Stimulated activated CD4-positive, alpha-beta T cell treated with anti-CD3 and anti-CD28 coated beads, Interleukin-1b, Interleukin-23, amount 100 ng/mL, for 1 hour (primary cell): ENCODE measurements at regions not wholly inside any gene's neighbourhood (a gene's known extent, or its start where the extent isn't known, plus 50 kb on each side); places are given as distances from the start of the nearest gene placed in this dataset.
"Not testable (repeated sequence)": the region's sequence is repeated elsewhere in the genome, so short reads cannot be mapped to it uniquely, and the experiment has no call there.

Source experiments
- DNase-seq, 2 donors: peaks; one replicate each; pipeline ENCODE4 v3.0.0-alpha.2; 2020; ENCODE audit warnings: low read depth in 2 of 2

- no peak for DNase-seq
These were observed 351.4 kb downstream of the OXSM start for GRCh38 chr3:26141296-26141695.

GRCh38 chr3:26145769-26146168, 355.9 kb downstream of the OXSM start:
- no peak for DNase-seq

- DNase-seq, result not testable (repeated sequence)
These were observed 367.5 kb downstream of the OXSM start for GRCh38 chr3:26157428-26157827.

- no peak for DNase-seq
These were observed 381.1 kb downstream of the OXSM start for GRCh38 chr3:26171006-26171405.

- DNase-seq, result no peak
These were observed 401.7 kb downstream of the OXSM start for GRCh38 chr3:26191556-26191955.

- DNase-seq, result no peak
These were observed 403.7 kb downstream of the OXSM start for GRCh38 chr3:26193558-26193957.

- DNase-seq, result no peak
These were observed 406.9 kb downstream of the OXSM start for GRCh38 chr3:26196781-26197180.

- DNase-seq, result no peak
These were observed 408.7 kb downstream of the OXSM start for GRCh38 chr3:26198609-26199008.

GRCh38 chr3:26202169-26202568, 412.3 kb downstream of the OXSM start:
- no peak for DNase-seq

GRCh38 chr3:26205475-26205874, 415.6 kb downstream of the OXSM start:
- no peak for DNase-seq

- DNase-seq, result no peak
These were observed 414.4 kb upstream of the LRRC3B start for GRCh38 chr3:26208201-26208600.

GRCh38 chr3:26229801-26230200, 392.8 kb upstream of the LRRC3B start:
- DNase-seq, result no peak

- no peak for DNase-seq
These were observed 389.2 kb upstream of the LRRC3B start for GRCh38 chr3:26233374-26233773.

- DNase-seq, result no peak
These were observed 386.0 kb upstream of the LRRC3B start for GRCh38 chr3:26236531-26236930.

GRCh38 chr3:26237036-26237682, 385.4 kb upstream of the LRRC3B start:
- DNase-seq, result no peak

- not testable (repeated sequence) for DNase-seq
These were observed 378.0 kb upstream of the LRRC3B start for GRCh38 chr3:26244586-26244985.

- no peak for DNase-seq
These were observed 377.3 kb upstream of the LRRC3B start for GRCh38 chr3:26245236-26245635.

- no peak for DNase-seq
These were observed 375.7 kb upstream of the LRRC3B start for GRCh38 chr3:26246901-26247300.

GRCh38 chr3:26247712-26248111, 374.9 kb upstream of the LRRC3B start:
- no peak for DNase-seq

GRCh38 chr3:26252001-26252400, 370.6 kb upstream of the LRRC3B start:
- no peak for DNase-seq

GRCh38 chr3:26256224-26256623, 366.3 kb upstream of the LRRC3B start:
- no peak for DNase-seq

- no peak for DNase-seq
These were observed 363.4 kb upstream of the LRRC3B start for GRCh38 chr3:26259176-26259575.

- no peak for DNase-seq
These were observed 362.4 kb upstream of the LRRC3B start for GRCh38 chr3:26260139-26260538.

GRCh38 chr3:26264708-26265107, 357.9 kb upstream of the LRRC3B start:
- DNase-seq, result no peak
